HG02970 (cell line): ENCODE measurements at regions not wholly inside any gene's neighbourhood (a gene's known extent, or its start where the extent isn't known, plus 50 kb on each side); places are given as distances from the start of the nearest gene placed in this dataset.
"Not testable (repeated sequence)": the region's sequence is repeated elsewhere in the genome, so short reads cannot be mapped to it uniquely, and the experiment has no call there.

ENCODE experiments used
- ATAC-seq: cut with Tn5 transposase; IDR thresholded peaks from one replicate; pipeline ENCODE4 v1.9.1; 2021; ENCODE audit warnings: mild to moderate bottlenecking, moderate library complexity, moderate number of reproducible peaks; ENCODE audit not compliant: unreplicated experiment, low FRiP score

GRCh38 chr5:51156838-51157237, 226.4 kb upstream of the ISL1 start:
- ATAC-seq = no peak

- ATAC-seq = no peak
These were observed 224.1 kb upstream of the ISL1 start for GRCh38 chr5:51159164-51159563.

GRCh38 chr5:51159606-51160005, 223.6 kb upstream of the ISL1 start:
- ATAC-seq = no peak

- ATAC-seq = no peak
These were observed 221.0 kb upstream of the ISL1 start for GRCh38 chr5:51162245-51162644.

- ATAC-seq = not testable (repeated sequence)
These were observed 217.6 kb upstream of the ISL1 start for GRCh38 chr5:51165621-51166020.

- ATAC-seq = no peak
These were observed 210.2 kb upstream of the ISL1 start for GRCh38 chr5:51172903-51173626.

- ATAC-seq = no peak
These were observed 201.9 kb upstream of the ISL1 start for GRCh38 chr5:51181208-51181894.

- no peak for ATAC-seq
These were observed 197.4 kb upstream of the ISL1 start for GRCh38 chr5:51185850-51186329.

- ATAC-seq = no peak
These were observed 195.2 kb upstream of the ISL1 start for GRCh38 chr5:51188001-51188591.

GRCh38 chr5:51194671-51195070, 188.6 kb upstream of the ISL1 start:
- ATAC-seq = no peak

GRCh38 chr5:51201024-51201423, 182.2 kb upstream of the ISL1 start:
- no peak for ATAC-seq

GRCh38 chr5:51201708-51202107, 181.5 kb upstream of the ISL1 start:
- no peak for ATAC-seq

- no peak for ATAC-seq
These were observed 181.1 kb upstream of the ISL1 start for GRCh38 chr5:51202161-51202560.

- ATAC-seq = peak; percentile 86
These were observed 179.7 kb upstream of the ISL1 start for GRCh38 chr5:51203598-51203997.

- ATAC-seq = no peak
These were observed 175.0 kb upstream of the ISL1 start for GRCh38 chr5:51208296-51208695.

- ATAC-seq = no peak
These were observed 168.5 kb upstream of the ISL1 start for GRCh38 chr5:51214746-51215145.

GRCh38 chr5:51225789-51226742, 157.2 kb upstream of the ISL1 start:
- ATAC-seq = no peak

- ATAC-seq = no peak
These were observed 155.2 kb upstream of the ISL1 start for GRCh38 chr5:51227963-51228470.

- ATAC-seq = no peak
These were observed 152.9 kb upstream of the ISL1 start for GRCh38 chr5:51230336-51230735.

- no peak for ATAC-seq
These were observed 140.8 kb upstream of the ISL1 start for GRCh38 chr5:51242456-51242855.
